ENCODE measurements at regions not wholly inside any gene's neighbourhood (a gene's known extent, or its start where the extent isn't known, plus 50 kb on each side); places are given as distances from the start of the nearest gene placed in this dataset.

GRCh38 chr12:29004936-29005304 lies 144.2 kb upstream of the FAR2 start:
- no peak for TF ChIP-seq NFIC (IDR thresholded peaks at IDR 0.05)
- TF ChIP-seq MAX (IDR thresholded peaks at IDR 0.05): no peak
- TF ChIP-seq CEBPB (IDR thresholded peaks at IDR 0.05): no peak
- TF ChIP-seq CREB1 (IDR thresholded peaks at IDR 0.05; ENCODE audit: low read depth): no peak
- TF ChIP-seq EGR1 (IDR thresholded peaks at IDR 0.05): no peak
- TF ChIP-seq TAF1 (IDR thresholded peaks at IDR 0.05; ENCODE audit: low read depth): no peak
- TF ChIP-seq ZBTB7A (IDR thresholded peaks at IDR 0.05; ENCODE audit: low read depth): no peak
- TF ChIP-seq, protein P1, sequence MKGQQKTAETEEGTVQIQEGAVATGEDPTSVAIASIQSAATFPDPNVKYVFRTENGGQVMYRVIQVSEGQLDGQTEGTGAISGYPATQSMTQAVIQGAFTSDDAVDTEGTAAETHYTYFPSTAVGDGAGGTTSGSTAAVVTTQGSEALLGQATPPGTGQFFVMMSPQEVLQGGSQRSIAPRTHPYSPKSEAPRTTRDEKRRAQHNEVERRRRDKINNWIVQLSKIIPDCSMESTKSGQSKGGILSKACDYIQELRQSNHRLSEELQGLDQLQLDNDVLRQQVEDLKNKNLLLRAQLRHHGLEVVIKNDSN (IDR thresholded peaks at IDR 0.05): no peak
- no peak for TF ChIP-seq EP300 (IDR thresholded peaks at IDR 0.05; ENCODE audit: borderline replicate concordance)
- no peak for TF ChIP-seq TEAD4 (IDR thresholded peaks at IDR 0.05)
- TF ChIP-seq YY1 (IDR thresholded peaks at IDR 0.05; ENCODE audit: low read depth): no peak
- no peak for TF ChIP-seq FOXM1 (IDR thresholded peaks at IDR 0.05; ENCODE audit: borderline replicate concordance, low read depth)
- no peak for TF ChIP-seq TCF12 (IDR thresholded peaks at IDR 0.05; ENCODE audit: low read depth)
- TF ChIP-seq, protein P2, sequence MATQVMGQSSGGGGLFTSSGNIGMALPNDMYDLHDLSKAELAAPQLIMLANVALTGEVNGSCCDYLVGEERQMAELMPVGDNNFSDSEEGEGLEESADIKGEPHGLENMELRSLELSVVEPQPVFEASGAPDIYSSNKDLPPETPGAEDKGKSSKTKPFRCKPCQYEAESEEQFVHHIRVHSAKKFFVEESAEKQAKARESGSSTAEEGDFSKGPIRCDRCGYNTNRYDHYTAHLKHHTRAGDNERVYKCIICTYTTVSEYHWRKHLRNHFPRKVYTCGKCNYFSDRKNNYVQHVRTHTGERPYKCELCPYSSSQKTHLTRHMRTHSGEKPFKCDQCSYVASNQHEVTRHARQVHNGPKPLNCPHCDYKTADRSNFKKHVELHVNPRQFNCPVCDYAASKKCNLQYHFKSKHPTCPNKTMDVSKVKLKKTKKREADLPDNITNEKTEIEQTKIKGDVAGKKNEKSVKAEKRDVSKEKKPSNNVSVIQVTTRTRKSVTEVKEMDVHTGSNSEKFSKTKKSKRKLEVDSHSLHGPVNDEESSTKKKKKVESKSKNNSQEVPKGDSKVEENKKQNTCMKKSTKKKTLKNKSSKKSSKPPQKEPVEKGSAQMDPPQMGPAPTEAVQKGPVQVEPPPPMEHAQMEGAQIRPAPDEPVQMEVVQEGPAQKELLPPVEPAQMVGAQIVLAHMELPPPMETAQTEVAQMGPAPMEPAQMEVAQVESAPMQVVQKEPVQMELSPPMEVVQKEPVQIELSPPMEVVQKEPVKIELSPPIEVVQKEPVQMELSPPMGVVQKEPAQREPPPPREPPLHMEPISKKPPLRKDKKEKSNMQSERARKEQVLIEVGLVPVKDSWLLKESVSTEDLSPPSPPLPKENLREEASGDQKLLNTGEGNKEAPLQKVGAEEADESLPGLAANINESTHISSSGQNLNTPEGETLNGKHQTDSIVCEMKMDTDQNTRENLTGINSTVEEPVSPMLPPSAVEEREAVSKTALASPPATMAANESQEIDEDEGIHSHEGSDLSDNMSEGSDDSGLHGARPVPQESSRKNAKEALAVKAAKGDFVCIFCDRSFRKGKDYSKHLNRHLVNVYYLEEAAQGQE (IDR thresholded peaks at IDR 0.05; ENCODE audit: low read depth): no peak
- TF ChIP-seq RAD21 (IDR thresholded peaks at IDR 0.05; ENCODE audit: low read depth): no peak

DNA sequence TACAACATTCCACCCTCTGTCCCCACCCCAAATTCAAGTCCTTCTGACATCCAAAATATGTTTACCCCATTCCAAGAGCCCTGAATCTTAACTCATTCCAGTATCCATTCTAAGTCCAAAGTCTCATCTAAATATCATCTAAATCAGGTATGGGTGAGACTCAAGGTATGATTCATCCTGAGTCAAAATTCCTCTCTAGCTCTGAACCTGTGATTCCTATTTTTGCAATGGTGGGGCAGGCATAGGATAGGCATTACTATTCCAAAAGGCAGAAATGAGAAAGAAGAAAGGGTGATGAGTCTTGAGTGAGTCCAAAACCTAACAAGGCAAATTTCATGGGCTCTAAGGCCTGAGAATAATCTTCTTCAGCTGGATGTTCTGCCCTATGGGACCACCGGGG lies 140.3 kb upstream of the FAR2 start:
- no peak for TF ChIP-seq YY1 (IDR thresholded peaks at IDR 0.05; ENCODE audit: low read depth)
- TF ChIP-seq TAF1 (IDR thresholded peaks at IDR 0.05; ENCODE audit: low read depth): no peak
- TF ChIP-seq CEBPB (IDR thresholded peaks at IDR 0.05): no peak
- TF ChIP-seq, protein P2 (IDR thresholded peaks at IDR 0.05; ENCODE audit: low read depth): no peak
- TF ChIP-seq, protein P1 (IDR thresholded peaks at IDR 0.05): no peak
- TF ChIP-seq EP300 (IDR thresholded peaks at IDR 0.05; ENCODE audit: borderline replicate concordance): no peak
- TF ChIP-seq NFIC (IDR thresholded peaks at IDR 0.05): no peak
- no peak for TF ChIP-seq EGR1 (IDR thresholded peaks at IDR 0.05)
- no peak for TF ChIP-seq ZBTB7A (IDR thresholded peaks at IDR 0.05; ENCODE audit: low read depth)
- no peak for TF ChIP-seq MAX (IDR thresholded peaks at IDR 0.05)
- TF ChIP-seq RAD21 (IDR thresholded peaks at IDR 0.05; ENCODE audit: low read depth): no peak
- no peak for TF ChIP-seq TCF12 (IDR thresholded peaks at IDR 0.05; ENCODE audit: low read depth)
- no peak for TF ChIP-seq TEAD4 (IDR thresholded peaks at IDR 0.05)
- no peak for TF ChIP-seq CREB1 (IDR thresholded peaks at IDR 0.05; ENCODE audit: low read depth)
- TF ChIP-seq FOXM1 (IDR thresholded peaks at IDR 0.05; ENCODE audit: borderline replicate concordance, low read depth): no peak

DNA sequence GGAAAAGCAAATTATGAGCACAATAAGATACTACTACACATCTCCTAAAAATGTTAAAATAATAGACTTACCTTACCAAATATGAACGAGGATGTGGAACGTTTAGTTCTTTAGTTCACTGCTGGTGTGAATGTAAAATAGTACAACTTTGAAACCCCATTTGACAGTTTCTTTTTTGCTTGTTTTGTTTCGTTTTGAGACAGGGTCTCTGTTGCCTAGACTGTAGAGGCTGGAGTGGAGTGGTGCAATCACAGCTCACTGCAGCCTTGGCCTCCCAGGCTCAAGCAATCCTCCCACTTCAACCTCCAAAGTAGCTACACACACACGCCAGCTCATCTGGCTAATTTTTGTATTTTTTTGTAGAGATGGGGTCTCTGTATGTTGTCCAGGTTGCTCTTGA lies 136.4 kb upstream of the FAR2 start:
- TF ChIP-seq TCF12 (IDR thresholded peaks at IDR 0.05; ENCODE audit: low read depth) (no peak), NFIC (IDR thresholded peaks at IDR 0.05) (no peak), EP300 (IDR thresholded peaks at IDR 0.05; ENCODE audit: borderline replicate concordance) (no peak), YY1 (IDR thresholded peaks at IDR 0.05; ENCODE audit: low read depth) (no peak), EGR1 (IDR thresholded peaks at IDR 0.05) (no peak), CREB1 (IDR thresholded peaks at IDR 0.05; ENCODE audit: low read depth) (no peak), CEBPB (IDR thresholded peaks at IDR 0.05) (no peak), TAF1 (IDR thresholded peaks at IDR 0.05; ENCODE audit: low read depth) (no peak), FOXM1 (IDR thresholded peaks at IDR 0.05; ENCODE audit: borderline replicate concordance, low read depth) (no peak)
- TF ChIP-seq, protein P1 (IDR thresholded peaks at IDR 0.05): no peak
- TF ChIP-seq, protein P2 (IDR thresholded peaks at IDR 0.05; ENCODE audit: low read depth): no peak

Measured in Ishikawa (cell line).